ENCODE measurements at regions not wholly inside any gene's neighbourhood (a gene's known extent, or its start where the extent isn't known, plus 50 kb on each side); places are given as distances from the start of the nearest gene placed in this dataset.
"Not testable (repeated sequence)": the region's sequence is repeated elsewhere in the genome, so short reads cannot be mapped to it uniquely, and the experiment has no call there.

- TF ChIP-seq CTCF (IDR thresholded peaks at IDR 0.05) (no peak), POLR2A (IDR thresholded peaks at IDR 0.05) (no peak)
- no peaks in the 10 kb centered on the region for H3K9me3 ChIP-seq
- no peak overlapping the region for H3K27ac ChIP-seq
- no peak overlapping the region for H3K4me3 ChIP-seq
- no peaks in the 10 kb centered on the region for H3K4me1 ChIP-seq
- no peaks in the 10 kb centered on the region for H3K27me3 ChIP-seq
- no peaks in the 10 kb centered on the region for H3K36me3 ChIP-seq
- DNase-seq: no peak
- intact Hi-C loops (cut with DNase I; ENCODE audit: low total_unique reads): no loop called here
These were observed 124.5 kb downstream of the ATXN3L start for GRCh38 chrX:13195340-13195739.

- Histone ChIP-seq H3K4me3 (no peak overlapping the region), H3K9me3 (no peaks in the 10 kb centered on the region), H3K27me3 (no peaks in the 10 kb centered on the region), H3K4me1 (no peaks in the 10 kb centered on the region), H3K27ac (no peak overlapping the region), H3K36me3 (no peaks in the 10 kb centered on the region)
- DNase-seq: no peak
- intact Hi-C loops (cut with DNase I; ENCODE audit: low total_unique reads): no loop called here
- TF ChIP-seq CTCF (IDR thresholded peaks at IDR 0.05) (no peak), POLR2A (IDR thresholded peaks at IDR 0.05) (no peak)
These were observed 125.4 kb downstream of the ATXN3L start for GRCh38 chrX:13194291-13195103.

- Histone ChIP-seq H3K36me3 (no peaks in the 10 kb centered on the region), H3K27ac (no peak overlapping the region), H3K27me3 (no peaks in the 10 kb centered on the region), H3K4me1 (no peaks in the 10 kb centered on the region), H3K4me3 (no peak overlapping the region), H3K9me3 (no peaks in the 10 kb centered on the region)
- DNase-seq: no peak
- TF ChIP-seq CTCF (IDR thresholded peaks at IDR 0.05) (no peak), POLR2A (IDR thresholded peaks at IDR 0.05) (no peak)
- intact Hi-C loops (cut with DNase I; ENCODE audit: low total_unique reads): no loop called here
These were observed 129.8 kb downstream of the ATXN3L start for GRCh38 chrX:13190051-13190450.

- intact Hi-C loops (cut with DNase I; ENCODE audit: low total_unique reads): no loop called here
- DNase-seq: no peak
- no peak for TF ChIP-seq POLR2A (IDR thresholded peaks at IDR 0.05)
- TF ChIP-seq CTCF (IDR thresholded peaks at IDR 0.05): no peak
These were observed 130.5 kb downstream of the ATXN3L start for GRCh38 chrX:13189380-13189779.

GRCh38 chrX:13188731-13189309, 131.0 kb downstream of the ATXN3L start:
- DNase-seq: peak in 1 of 2 donors; percentile 34
- Histone ChIP-seq H3K27ac (peak overlapping the region in 1 of 2 donors; percentile 10), H3K36me3 (no peaks in the 10 kb centered on the region), H3K27me3 (no peaks in the 10 kb centered on the region), H3K4me1 (no peaks in the 10 kb centered on the region), H3K4me3 (no peak overlapping the region), H3K9me3 (no peaks in the 10 kb centered on the region)
- intact Hi-C loops (cut with DNase I; ENCODE audit: low total_unique reads): no loop called here
- TF ChIP-seq CTCF (IDR thresholded peaks at IDR 0.05) (no peak), POLR2A (IDR thresholded peaks at IDR 0.05) (no peak)

More at GRCh38 chrX:13189380-13189779, 130.5 kb downstream of the ATXN3L start:
- H3K27me3 ChIP-seq: no peaks in the 10 kb centered on the region
- H3K36me3 ChIP-seq: no peaks in the 10 kb centered on the region
- no peaks in the 10 kb centered on the region for H3K9me3 ChIP-seq
- no peaks in the 10 kb centered on the region for H3K4me1 ChIP-seq
- H3K27ac ChIP-seq: no peak overlapping the region
- no peak overlapping the region for H3K4me3 ChIP-seq

- H3K27ac ChIP-seq; H3K36me3 ChIP-seq; H3K4me1 ChIP-seq; H3K27me3 ChIP-seq; DNase-seq; H3K4me3 ChIP-seq; H3K9me3 ChIP-seq; intact Hi-C loops (cut with DNase I; ENCODE audit: low total_unique reads): not testable (repeated sequence)
These were observed 133.2 kb downstream of the ATXN3L start for GRCh38 chrX:13186643-13187042.
